ENCODE measurements at regions not wholly inside any gene's neighbourhood (a gene's known extent, or its start where the extent isn't known, plus 50 kb on each side); places are given as distances from the start of the nearest gene placed in this dataset.

GRCh38 chr15:81863162-81863561 lies 182.7 kb downstream of the MEX3B start:
- H3K27me3 ChIP-seq (ENCODE audit: insufficient read depth, poor library complexity, severe bottlenecking): no peaks in the 10 kb centered on the region
- H3K9me3 ChIP-seq (ENCODE audit: severe bottlenecking): no peaks in the 10 kb centered on the region
- H3K4me1 ChIP-seq (ENCODE audit: insufficient read depth, poor library complexity, severe bottlenecking): no peaks in the 10 kb centered on the region
- ATAC-seq (ENCODE audit: low read depth): peak; percentile 50; the same call in 1 of the 3 replicates
- TF ChIP-seq CTCF (IDR thresholded peaks at IDR 0.05; ENCODE audit: poor library complexity, severe bottlenecking): no peak
- DNase-seq (ENCODE audit: low spot score): no peak
- H3K4me3 ChIP-seq (ENCODE audit: severe bottlenecking): no peak overlapping the region
- no peak overlapping the region for H3K27ac ChIP-seq (ENCODE audit: poor library complexity, severe bottlenecking)
- H3K36me3 ChIP-seq (ENCODE audit: low read depth): no peaks in the 10 kb centered on the region

- Histone ChIP-seq H3K27me3 (ENCODE audit: insufficient read depth, poor library complexity, severe bottlenecking) (no peaks in the 10 kb centered on the region), H3K4me1 (ENCODE audit: insufficient read depth, poor library complexity, severe bottlenecking) (no peaks in the 10 kb centered on the region), H3K36me3 (ENCODE audit: low read depth) (no peaks in the 10 kb centered on the region), H3K4me3 (ENCODE audit: severe bottlenecking) (no peak overlapping the region), H3K9me3 (ENCODE audit: severe bottlenecking) (no peaks in the 10 kb centered on the region), H3K27ac (ENCODE audit: poor library complexity, severe bottlenecking) (no peak overlapping the region)
- no peak; the same call in 2 of the 3 replicates for ATAC-seq (ENCODE audit: low read depth)
- no peak for TF ChIP-seq CTCF (IDR thresholded peaks at IDR 0.05; ENCODE audit: poor library complexity, severe bottlenecking)
- no peak for DNase-seq (ENCODE audit: low spot score)
Measured at GRCh38 chr15:81859737-81860516, 185.9 kb downstream of the MEX3B start.

- Histone ChIP-seq H3K9me3 (ENCODE audit: severe bottlenecking) (no peaks in the 10 kb centered on the region), H3K4me1 (ENCODE audit: insufficient read depth, poor library complexity, severe bottlenecking) (no peaks in the 10 kb centered on the region), H3K4me3 (ENCODE audit: severe bottlenecking) (no peak overlapping the region), H3K27ac (ENCODE audit: poor library complexity, severe bottlenecking) (no peak overlapping the region), H3K27me3 (ENCODE audit: insufficient read depth, poor library complexity, severe bottlenecking) (no peaks in the 10 kb centered on the region), H3K36me3 (ENCODE audit: low read depth) (no peaks in the 10 kb centered on the region)
- TF ChIP-seq CTCF (IDR thresholded peaks at IDR 0.05; ENCODE audit: poor library complexity, severe bottlenecking): no peak
- no peak for DNase-seq (ENCODE audit: low spot score)
- no peak for ATAC-seq (ENCODE audit: low read depth)
Measured at GRCh38 chr15:81858586-81858985, 187.2 kb downstream of the MEX3B start.

DNA sequence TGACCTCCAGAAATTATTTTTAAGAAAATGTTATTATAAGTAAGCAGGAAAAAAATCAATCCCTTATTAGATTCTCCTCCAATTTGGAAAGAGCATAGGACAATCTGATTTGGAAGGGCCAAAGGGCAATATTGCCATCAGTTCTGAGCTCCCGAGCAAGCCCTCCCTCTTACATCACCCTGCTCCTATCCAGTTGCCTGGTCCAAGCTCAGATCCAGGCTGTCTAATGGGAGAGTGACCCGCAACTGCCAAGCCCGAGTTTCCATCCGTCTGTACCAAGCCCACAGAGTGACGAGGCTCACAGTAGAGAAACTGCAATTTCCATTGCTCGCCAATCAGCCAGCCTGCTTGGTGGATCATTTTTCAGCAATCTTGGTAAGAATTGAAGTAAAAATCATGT lies 187.7 kb downstream of the MEX3B start:
- no peaks in the 10 kb centered on the region for H3K27me3 ChIP-seq (ENCODE audit: insufficient read depth, poor library complexity, severe bottlenecking)

More for the DNA sequence above, 187.7 kb downstream of the MEX3B start:
- DNase-seq (ENCODE audit: low spot score) (no peak), ATAC-seq (ENCODE audit: low read depth) (no peak)
- Histone ChIP-seq H3K4me3 (ENCODE audit: severe bottlenecking) (no peak overlapping the region), H3K4me1 (ENCODE audit: insufficient read depth, poor library complexity, severe bottlenecking) (no peaks in the 10 kb centered on the region), H3K9me3 (ENCODE audit: severe bottlenecking) (no peaks in the 10 kb centered on the region), H3K27ac (ENCODE audit: poor library complexity, severe bottlenecking) (no peak overlapping the region), H3K36me3 (ENCODE audit: low read depth) (no peaks in the 10 kb centered on the region)
- TF ChIP-seq CTCF (IDR thresholded peaks at IDR 0.05; ENCODE audit: poor library complexity, severe bottlenecking): no peak

All from RWPE2 (cell line).